ENCODE measurements at regions not wholly inside any gene's neighbourhood (a gene's known extent, or its start where the extent isn't known, plus 50 kb on each side); places are given as distances from the start of the nearest gene placed in this dataset.

DNA sequence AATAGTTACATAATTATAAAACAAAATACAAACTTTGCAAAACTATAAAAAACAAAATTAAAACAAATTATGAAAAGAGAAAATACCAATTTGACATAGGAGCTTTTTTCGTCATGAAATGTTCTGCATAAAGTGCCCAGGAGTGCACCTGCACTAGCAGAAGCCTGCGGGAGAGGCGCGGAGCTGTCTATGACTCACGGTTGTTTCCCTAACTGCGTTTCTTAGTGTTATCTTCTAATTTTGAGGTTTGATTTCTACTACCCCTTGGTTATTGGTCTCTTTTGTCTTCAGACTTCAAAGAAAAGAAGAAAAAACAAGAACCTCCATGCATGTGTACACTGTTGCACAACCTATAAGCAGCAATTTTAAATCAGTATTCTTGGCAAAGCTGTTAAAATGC, 740.9 kb upstream of the LRRC4C start:
- no peak for TF ChIP-seq ZNF274 (IDR thresholded peaks at IDR 0.05; ENCODE audit: low read depth, low read length)
- TF ChIP-seq YY1 (IDR thresholded peaks at IDR 0.05; ENCODE audit: insufficient read depth, insufficient read length), result no peak

Measured in NT2/D1 (cell line).